Ascending aorta (tissue), 2 donors: ENCODE measurements at regions not wholly inside any gene's neighbourhood (a gene's known extent, or its start where the extent isn't known, plus 50 kb on each side); places are given as distances from the start of the nearest gene placed in this dataset.

Experiments
- DNase-seq, 2 donors: peaks; one replicate each; pipeline ENCODE4 v3.0.0-alpha.2; 2019; ENCODE audit warnings: low spot score in 2 of 2
- H3K27ac ChIP-seq, 2 donors: fragments of 200-600 bp; sonication (generic); one replicate each; pipeline ENCODE4 v1.5.1; 2016 to 2017; ENCODE audit warnings: mild to moderate bottlenecking in 1 of 2
- H3K27me3 ChIP-seq: fragments of 200-600 bp; sonication (generic); one replicate; pipeline ENCODE4 v1.5.1; 2017
- H3K36me3 ChIP-seq, 2 donors: fragments of 200-600 bp; sonication (generic); one replicate each; pipeline ENCODE4 v1.5.1; 2016
- H3K4me1 ChIP-seq, 2 donors: fragments of 200-600 bp; sonication (generic); one replicate each; pipeline ENCODE4 v1.5.1; 2016 to 2017; ENCODE audit warnings: mild to moderate bottlenecking in 1 of 2
- H3K4me3 ChIP-seq, 2 donors: fragments of 200-600 bp; sonication (generic); one replicate each; pipeline ENCODE4 v1.5.1; 2016 to 2017; ENCODE audit warnings: mild to moderate bottlenecking in 1 of 2
- H3K9me3 ChIP-seq, 2 donors: fragments of 200-600 bp; sonication (generic); one replicate each; pipeline ENCODE4 v1.5.1; 2016
- intact Hi-C: fragments of 100-400 bp; cut with DNase I; formaldehyde crosslinking; loops from one replicate; pipeline ENCODE4 v1.15.1; 2023
- TF ChIP-seq, protein P1 (sequence below), 3 experiments: fragments of 200-600 bp in 2 of 3; fragments of 450-650 bp in 1 of 3; sonication (generic) in 2 of 3; IDR thresholded peaks; one replicate each; pipeline ENCODE4 v1.5.1; 2016 to 2019; ENCODE audit warnings: antibody characterized with exemption in 3 of 3, mild to moderate bottlenecking in 1 of 3, moderate library complexity in 1 of 3

DNA sequence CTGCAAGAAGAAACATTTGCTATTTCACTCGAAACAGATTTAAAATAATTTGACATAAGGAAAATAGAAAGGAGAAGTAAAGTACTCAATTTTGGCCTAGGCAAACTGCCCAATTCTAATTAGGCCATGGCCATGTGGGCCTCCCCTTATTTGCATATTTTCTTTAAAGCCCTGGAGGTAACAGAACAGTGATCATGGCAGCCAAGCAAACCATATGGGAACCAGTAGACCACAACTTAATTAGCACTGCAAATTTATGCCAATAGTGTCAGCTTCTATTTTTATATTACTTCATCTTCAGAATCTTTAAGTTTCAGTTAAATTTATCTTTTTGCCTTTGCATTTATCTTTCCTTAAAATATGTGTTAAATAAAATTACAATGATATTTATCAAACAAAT lies 63.3 kb upstream of the THSD7A start:
- no peaks in the 10 kb centered on the region for H3K9me3 ChIP-seq
- H3K27me3 ChIP-seq = no peaks in the 10 kb centered on the region
- intact Hi-C loops = no loop called here
- H3K4me3 ChIP-seq = no peak overlapping the region
- no peak for DNase-seq
- H3K36me3 ChIP-seq = no peaks in the 10 kb centered on the region
- TF ChIP-seq, protein P1, sequence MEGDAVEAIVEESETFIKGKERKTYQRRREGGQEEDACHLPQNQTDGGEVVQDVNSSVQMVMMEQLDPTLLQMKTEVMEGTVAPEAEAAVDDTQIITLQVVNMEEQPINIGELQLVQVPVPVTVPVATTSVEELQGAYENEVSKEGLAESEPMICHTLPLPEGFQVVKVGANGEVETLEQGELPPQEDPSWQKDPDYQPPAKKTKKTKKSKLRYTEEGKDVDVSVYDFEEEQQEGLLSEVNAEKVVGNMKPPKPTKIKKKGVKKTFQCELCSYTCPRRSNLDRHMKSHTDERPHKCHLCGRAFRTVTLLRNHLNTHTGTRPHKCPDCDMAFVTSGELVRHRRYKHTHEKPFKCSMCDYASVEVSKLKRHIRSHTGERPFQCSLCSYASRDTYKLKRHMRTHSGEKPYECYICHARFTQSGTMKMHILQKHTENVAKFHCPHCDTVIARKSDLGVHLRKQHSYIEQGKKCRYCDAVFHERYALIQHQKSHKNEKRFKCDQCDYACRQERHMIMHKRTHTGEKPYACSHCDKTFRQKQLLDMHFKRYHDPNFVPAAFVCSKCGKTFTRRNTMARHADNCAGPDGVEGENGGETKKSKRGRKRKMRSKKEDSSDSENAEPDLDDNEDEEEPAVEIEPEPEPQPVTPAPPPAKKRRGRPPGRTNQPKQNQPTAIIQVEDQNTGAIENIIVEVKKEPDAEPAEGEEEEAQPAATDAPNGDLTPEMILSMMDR (IDR thresholded peaks at IDR 0.05) = no peak
- no peak overlapping the region for H3K27ac ChIP-seq
- no peaks in the 10 kb centered on the region for H3K4me1 ChIP-seq

DNA sequence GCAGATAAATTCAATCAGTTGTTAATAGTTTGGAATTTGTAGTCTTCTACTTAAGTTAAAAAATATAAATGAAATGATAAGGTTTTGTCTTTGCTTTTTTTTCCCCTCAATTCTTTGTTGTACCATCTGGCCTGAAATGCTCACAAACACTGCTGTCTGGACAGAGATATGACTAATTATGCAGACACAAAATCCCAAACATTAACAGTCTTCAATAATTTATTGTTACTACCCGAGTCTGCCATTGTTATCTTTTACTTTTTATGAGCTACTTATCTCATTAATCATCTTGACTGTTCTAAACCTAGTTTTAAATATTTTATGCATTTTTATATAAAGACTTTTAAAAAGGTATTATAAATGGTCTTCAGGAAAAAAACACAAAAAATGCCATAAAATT lies 64.7 kb upstream of the THSD7A start:
- TF ChIP-seq, protein P1 (IDR thresholded peaks at IDR 0.05) = no peak
- intact Hi-C loops = no loop called here
- DNase-seq = no peak
- Histone ChIP-seq H3K9me3 (no peaks in the 10 kb centered on the region), H3K4me3 (no peak overlapping the region), H3K4me1 (no peaks in the 10 kb centered on the region), H3K36me3 (no peaks in the 10 kb centered on the region), H3K27me3 (no peaks in the 10 kb centered on the region), H3K27ac (no peak overlapping the region)

DNA sequence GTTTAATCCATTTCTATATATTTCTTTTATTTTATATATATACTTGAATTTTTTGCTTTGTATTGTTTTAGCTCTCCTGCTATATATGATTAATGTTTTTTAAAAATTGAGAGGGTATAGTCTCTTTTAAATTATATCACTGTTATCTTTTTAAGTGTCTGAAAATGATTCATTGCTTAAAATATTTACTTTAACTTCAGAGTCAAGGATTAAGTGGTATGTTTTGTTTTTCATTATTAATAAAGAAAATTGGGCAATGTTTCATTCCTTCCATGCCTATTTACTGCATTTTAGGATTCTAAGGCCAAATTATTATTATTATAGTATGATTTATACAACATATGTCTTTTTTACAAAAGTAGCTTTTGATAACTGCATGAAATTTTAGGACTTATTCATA lies 67.2 kb upstream of the THSD7A start:
- intact Hi-C loops = no loop called here
- no peak overlapping the region for H3K4me3 ChIP-seq
- TF ChIP-seq, protein P1 (IDR thresholded peaks at IDR 0.05) = no peak

DNA sequence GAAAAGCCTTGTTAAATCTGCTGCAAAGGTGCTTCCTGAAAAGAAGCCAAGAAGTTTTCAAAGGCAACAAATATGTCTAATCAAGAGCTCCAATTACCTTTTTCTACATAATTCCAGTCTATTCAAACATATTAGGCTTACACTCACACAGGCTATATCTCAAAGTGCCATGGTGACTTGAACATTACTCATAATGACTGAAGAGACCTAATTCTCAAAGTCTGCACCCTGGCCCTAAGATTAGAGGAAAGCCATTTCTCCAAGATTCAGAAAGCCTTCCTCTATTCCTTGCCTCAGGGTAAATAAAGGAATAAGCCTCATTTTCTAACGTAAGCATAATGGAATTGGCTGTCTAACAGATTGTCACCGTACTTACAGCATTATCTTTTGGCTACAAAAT lies 78.3 kb upstream of the THSD7A start:
- H3K27me3 ChIP-seq = no peaks in the 10 kb centered on the region
- DNase-seq = no peak
- intact Hi-C loops = no loop called here
- no peaks in the 10 kb centered on the region for H3K9me3 ChIP-seq
- H3K27ac ChIP-seq = no peak overlapping the region
- TF ChIP-seq, protein P1 (IDR thresholded peaks at IDR 0.05) = no peak
- no peaks in the 10 kb centered on the region for H3K4me1 ChIP-seq
- no peak overlapping the region for H3K4me3 ChIP-seq
- no peaks in the 10 kb centered on the region for H3K36me3 ChIP-seq

More for the DNA sequence above, 67.2 kb upstream of the THSD7A start:
- no peaks in the 10 kb centered on the region for H3K36me3 ChIP-seq
- no peaks in the 10 kb centered on the region for H3K9me3 ChIP-seq
- DNase-seq = no peak
- H3K27me3 ChIP-seq = no peaks in the 10 kb centered on the region
- no peaks in the 10 kb centered on the region for H3K4me1 ChIP-seq
- H3K27ac ChIP-seq = no peak overlapping the region

DNA sequence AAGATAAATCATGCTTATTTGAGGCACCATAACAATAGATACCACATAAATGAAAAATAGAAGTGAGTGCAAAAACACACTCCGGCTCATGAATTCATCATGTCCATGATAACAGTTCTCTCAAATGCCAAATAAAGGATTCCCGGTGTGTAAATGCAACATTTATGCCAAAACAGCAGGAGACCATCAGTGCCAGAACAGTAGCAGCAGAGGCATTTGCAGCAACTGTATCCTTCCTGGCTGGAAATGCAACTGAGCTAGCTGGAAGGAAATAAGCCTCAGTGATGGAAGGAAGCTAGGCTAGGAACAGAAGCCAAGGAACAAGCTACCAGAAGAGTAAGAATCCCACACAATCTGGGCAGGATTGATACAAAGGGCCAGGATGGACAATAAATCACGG lies 79.9 kb upstream of the THSD7A start:
- no peak for DNase-seq
- Histone ChIP-seq H3K27me3 (no peaks in the 10 kb centered on the region), H3K36me3 (no peaks in the 10 kb centered on the region), H3K4me1 (no peaks in the 10 kb centered on the region), H3K4me3 (no peak overlapping the region), H3K9me3 (no peaks in the 10 kb centered on the region), H3K27ac (no peak overlapping the region)
- intact Hi-C loops = no loop called here
- TF ChIP-seq, protein P1 (IDR thresholded peaks at IDR 0.05) = no peak

DNA sequence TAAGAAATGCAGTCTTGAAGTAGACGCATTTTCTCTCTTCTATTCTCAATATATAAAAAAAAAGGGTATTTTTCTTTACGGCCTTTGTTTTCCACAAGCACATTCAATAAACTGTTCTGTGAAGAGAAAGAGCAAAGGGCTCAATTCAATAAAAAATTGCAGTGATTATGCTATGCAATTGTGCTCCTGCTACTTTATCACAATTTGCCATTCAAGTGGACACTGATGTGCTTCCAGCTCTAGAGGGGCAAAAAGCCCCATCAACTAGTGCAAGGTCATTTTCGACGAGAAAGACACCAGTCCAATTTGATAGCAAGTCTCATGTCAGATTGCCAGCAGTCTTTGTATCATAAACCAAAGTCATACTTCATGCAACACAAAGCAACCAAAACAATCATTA lies 82.6 kb upstream of the THSD7A start:
- no peak overlapping the region for H3K4me3 ChIP-seq
- intact Hi-C loops = no loop called here

More for the DNA sequence above, 82.6 kb upstream of the THSD7A start:
- no peaks in the 10 kb centered on the region for H3K36me3 ChIP-seq
- H3K27me3 ChIP-seq = no peaks in the 10 kb centered on the region
- H3K9me3 ChIP-seq = no peaks in the 10 kb centered on the region
- DNase-seq = no peak
- no peak overlapping the region for H3K27ac ChIP-seq
- no peaks in the 10 kb centered on the region for H3K4me1 ChIP-seq
- TF ChIP-seq, protein P1 (IDR thresholded peaks at IDR 0.05) = no peak
